Ectodermal cell (in vitro differentiated cells): ENCODE measurements at regions not wholly inside any gene's neighbourhood (a gene's known extent, or its start where the extent isn't known, plus 50 kb on each side); places are given as distances from the start of the nearest gene placed in this dataset.
"Not testable (repeated sequence)": the region's sequence is repeated elsewhere in the genome, so short reads cannot be mapped to it uniquely, and the experiment has no call there.

Experiments
- H3K27ac ChIP-seq: 2 replicates; pipeline ENCODE4 v1.7.0; 2013; ENCODE audit warnings: mild to moderate bottlenecking, low read depth, low read length; ENCODE audit not compliant: insufficient read depth, poor library complexity, severe bottlenecking
- H3K27me3 ChIP-seq: 2 replicates; pipeline ENCODE4 v1.7.0; 2013; ENCODE audit warnings: mild to moderate bottlenecking, low read length; ENCODE audit not compliant: insufficient read depth, control insufficient read depth, poor library complexity, severe bottlenecking
- H3K36me3 ChIP-seq: one replicate; pipeline ENCODE4 v1.7.0; 2013; ENCODE audit warnings: low read length; ENCODE audit not compliant: control insufficient read depth, insufficient read depth
- H3K4me1 ChIP-seq: one replicate; pipeline ENCODE4 v1.7.0; 2013; ENCODE audit warnings: low read length; ENCODE audit not compliant: control insufficient read depth, insufficient read depth
- H3K4me3 ChIP-seq: 2 replicates; pipeline ENCODE4 v1.7.0; 2013; ENCODE audit warnings: low read depth, low read length, control low read depth; ENCODE audit not compliant: insufficient read depth
- H3K9me3 ChIP-seq: 2 replicates; pipeline ENCODE4 v1.7.0; 2013; ENCODE audit warnings: mild to moderate bottlenecking, low read length, moderate library complexity; ENCODE audit not compliant: control insufficient read depth
- WGBS, 2 experiments: methylation state at CpG; one replicate each; pipeline ENCODE4 v1.1.7; 2013; ENCODE audit warnings: missing lambda C conversion rate in 2 of 2; 5-methylcytosine and 5-hydroxymethylcytosine counted together

DNA sequence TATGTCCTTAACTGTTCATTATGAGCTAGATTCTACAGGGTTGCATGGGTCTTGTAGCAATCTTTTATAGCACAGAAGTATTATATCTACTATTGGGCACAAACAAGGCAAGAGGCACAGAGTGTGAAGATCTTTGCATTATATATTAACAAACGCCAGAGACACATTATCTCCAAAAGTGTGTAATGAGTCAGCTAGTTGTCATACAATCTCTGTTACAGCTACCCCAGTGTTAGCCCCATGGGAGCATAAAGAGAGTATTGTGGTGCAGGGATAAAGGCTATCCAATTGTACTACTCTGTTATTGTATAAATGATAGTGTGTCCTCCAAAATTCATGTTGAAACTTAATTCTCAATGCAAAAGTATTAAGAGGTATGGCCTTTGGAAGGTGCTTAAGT lies 148.4 kb upstream of the RIMS1 start:
- Histone ChIP-seq H3K9me3 (no peaks in the 10 kb centered on the region), H3K4me1 (no peaks in the 10 kb centered on the region), H3K27me3 (no peaks in the 10 kb centered on the region), H3K36me3 (no peaks in the 10 kb centered on the region), H3K27ac (no peak overlapping the region), H3K4me3 (no peak overlapping the region)
- 86 to 100% methylated on average over 1 of the region's 1 CpG for WGBS, 2 experiments

GRCh38 chr6:71745525-71745924 lies 140.8 kb upstream of the RIMS1 start:
- H3K4me3 ChIP-seq: no peak overlapping the region
- H3K4me1 ChIP-seq: peaks cover 4% of the 10 kb centered on the region
- no peak overlapping the region for H3K27ac ChIP-seq
- H3K9me3 ChIP-seq: no peaks in the 10 kb centered on the region
- H3K27me3 ChIP-seq: no peaks in the 10 kb centered on the region
- no peaks in the 10 kb centered on the region for H3K36me3 ChIP-seq
- 55 to 63% methylated on average over 5 of the region's 5 CpGs for WGBS, 2 experiments

DNA sequence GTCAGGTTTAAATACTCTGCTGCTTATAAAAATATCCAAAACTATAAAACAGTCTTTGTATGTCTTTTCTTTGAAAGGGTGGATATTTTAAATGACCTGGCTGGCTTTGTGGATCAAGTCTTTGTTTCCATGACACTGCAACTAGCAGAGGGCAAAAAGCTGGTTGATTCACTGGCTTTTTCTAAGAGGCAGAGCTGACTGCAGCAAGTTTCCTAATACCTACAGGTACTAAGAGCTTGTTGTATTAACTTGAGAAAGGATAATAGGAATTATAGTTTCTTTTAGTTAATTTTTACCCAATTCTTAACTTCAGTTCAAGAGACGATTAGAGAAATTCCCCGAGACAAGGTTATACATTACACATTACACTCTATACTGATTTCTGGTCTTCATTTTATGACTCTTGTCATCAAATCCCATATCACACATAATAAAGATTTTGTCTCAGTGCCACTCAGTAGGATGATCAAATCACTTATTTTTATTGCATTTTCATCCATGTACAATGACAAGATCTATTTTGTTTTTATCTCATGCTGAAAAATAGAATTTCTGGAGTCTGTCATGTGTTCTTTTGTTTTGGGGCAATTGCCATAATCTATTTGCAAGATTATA lies 120.1 kb upstream of the RIMS1 start:
- Histone ChIP-seq H3K4me1 (no peaks in the 10 kb centered on the region), H3K9me3 (no peaks in the 10 kb centered on the region), H3K4me3 (no peak overlapping the region), H3K36me3 (no peaks in the 10 kb centered on the region), H3K27me3 (no peaks in the 10 kb centered on the region), H3K27ac (no peak overlapping the region)
- WGBS, 2 experiments: 85 to 92% methylated on average over 2 of the region's 2 CpGs

GRCh38 chr6:71766796-71767195 lies 119.6 kb upstream of the RIMS1 start:
- Histone ChIP-seq H3K4me1 (no peaks in the 10 kb centered on the region), H3K27ac (no peak overlapping the region), H3K4me3 (no peak overlapping the region), H3K9me3 (no peaks in the 10 kb centered on the region), H3K36me3 (no peaks in the 10 kb centered on the region), H3K27me3 (no peaks in the 10 kb centered on the region)
- 97 to 98% methylated on average over 2 of the region's 3 CpGs for WGBS, 2 experiments

DNA sequence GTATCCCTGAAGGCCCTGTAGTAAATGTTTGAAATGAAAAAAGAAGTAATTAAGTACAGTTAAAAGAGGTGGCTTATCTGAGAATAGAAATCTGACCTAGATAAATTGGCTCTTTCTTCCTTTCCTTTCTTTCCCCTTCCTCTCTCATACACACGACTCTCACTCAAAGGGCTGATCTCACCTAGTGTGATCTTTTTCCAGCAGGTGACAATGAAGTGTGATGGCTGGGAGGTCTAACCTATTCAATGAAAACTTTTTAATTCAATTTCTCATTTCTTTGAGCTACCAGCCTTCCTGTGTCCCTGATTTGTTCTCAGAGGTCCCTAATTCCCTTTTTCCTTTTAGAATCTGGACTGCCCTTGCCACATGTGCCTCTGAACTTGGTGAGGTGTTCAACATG lies 118.0 kb upstream of the RIMS1 start:
- Histone ChIP-seq H3K4me3 (no peak overlapping the region), H3K4me1 (no peaks in the 10 kb centered on the region), H3K27me3 (no peaks in the 10 kb centered on the region), H3K27ac (no peak overlapping the region), H3K9me3 (no peaks in the 10 kb centered on the region), H3K36me3 (no peaks in the 10 kb centered on the region)
- 83 to 100% methylated on average over 1 of the region's 1 CpG for WGBS, 2 experiments

DNA sequence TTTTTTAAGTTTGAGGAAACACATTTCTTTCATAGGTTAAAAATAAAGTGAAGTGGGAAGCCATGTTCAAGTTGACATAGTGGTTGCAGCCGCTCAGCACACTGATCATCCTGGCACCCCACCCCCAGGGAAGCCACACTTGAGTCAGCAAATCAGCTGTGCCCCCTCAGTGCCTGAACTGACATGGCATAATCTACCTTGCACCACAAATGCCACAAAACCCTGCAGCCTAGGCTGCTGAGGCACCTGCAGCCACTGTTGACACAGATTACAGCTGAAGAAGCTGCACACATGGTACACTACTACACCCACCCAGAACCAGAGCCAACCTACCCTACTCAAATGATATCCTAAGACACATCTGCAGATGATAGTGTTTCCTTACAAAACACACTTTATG lies 77.5 kb upstream of the RIMS1 start:
- H3K27me3 ChIP-seq: no peaks in the 10 kb centered on the region
- H3K27ac ChIP-seq: no peak overlapping the region
- WGBS, 2 experiments: 94 to 96% methylated on average over 1 of the region's 1 CpG
- H3K4me3 ChIP-seq: no peak overlapping the region
- no peaks in the 10 kb centered on the region for H3K4me1 ChIP-seq
- H3K9me3 ChIP-seq: no peaks in the 10 kb centered on the region
- H3K36me3 ChIP-seq: no peaks in the 10 kb centered on the region

DNA sequence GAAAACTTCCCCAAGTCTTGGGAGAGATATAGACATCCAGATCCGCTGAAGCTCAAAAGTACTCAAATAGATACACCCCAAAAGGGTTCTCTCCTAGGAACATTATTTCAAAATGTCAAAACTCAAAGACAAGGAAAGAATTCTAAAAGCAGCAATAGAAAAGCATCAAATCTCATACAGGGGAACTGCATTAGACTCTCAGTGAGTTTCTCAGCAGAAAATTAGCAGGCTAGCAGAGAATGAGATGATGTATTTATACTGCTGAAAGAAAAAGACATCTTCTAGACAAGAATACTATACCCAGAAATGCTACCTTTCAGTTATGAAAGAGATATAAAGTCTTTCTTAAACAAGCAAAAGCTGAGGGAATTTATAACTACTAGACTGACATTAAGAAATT lies 75.5 kb upstream of the RIMS1 start:
- Histone ChIP-seq H3K4me1 (no peaks in the 10 kb centered on the region), H3K4me3 (no peak overlapping the region), H3K27me3 (no peaks in the 10 kb centered on the region), H3K9me3 (no peaks in the 10 kb centered on the region), H3K27ac (no peak overlapping the region), H3K36me3 (no peaks in the 10 kb centered on the region)
- 83 to 92% methylated on average over 1 of the region's 1 CpG for WGBS, 2 experiments

DNA sequence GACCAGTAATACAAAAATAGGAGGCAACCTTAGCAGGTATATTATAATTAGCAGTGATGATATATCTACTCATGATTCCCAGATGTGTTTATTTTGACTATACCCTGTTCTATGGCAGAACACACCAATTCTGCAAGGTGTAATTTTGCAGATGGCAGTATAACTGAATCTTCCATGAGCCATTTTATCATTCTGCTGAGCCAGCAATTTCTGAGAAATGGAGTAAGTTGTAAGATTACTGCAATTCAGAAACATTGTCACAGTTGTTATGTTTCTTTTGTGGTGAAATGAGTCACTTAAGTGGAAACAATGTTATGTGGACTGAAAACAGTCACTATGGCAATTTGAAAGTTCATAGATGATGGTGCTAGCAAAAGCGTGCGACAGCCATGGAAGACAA lies 63.7 kb upstream of the RIMS1 start:
- no peaks in the 10 kb centered on the region for H3K27me3 ChIP-seq
- no peaks in the 10 kb centered on the region for H3K4me1 ChIP-seq
- H3K9me3 ChIP-seq: no peaks in the 10 kb centered on the region
- H3K36me3 ChIP-seq: no peaks in the 10 kb centered on the region
- H3K27ac ChIP-seq: no peak overlapping the region
- H3K4me3 ChIP-seq: no peak overlapping the region
- WGBS, 2 experiments: 98 to 100% methylated on average over 2 of the region's 2 CpGs

GRCh38 chr6:71832110-71832764 lies 54.1 kb upstream of the RIMS1 start:
- H3K27ac ChIP-seq, H3K9me3 ChIP-seq: not testable (repeated sequence)
- WGBS, 2 experiments: 86 to 91% methylated on average over 22 to 24 of the region's 25 CpGs

More at GRCh38 chr6:71832110-71832764, 54.1 kb upstream of the RIMS1 start:
- not testable (repeated sequence) for H3K36me3 ChIP-seq, H3K4me3 ChIP-seq, H3K4me1 ChIP-seq, H3K27me3 ChIP-seq
